Testis (tissue), 2 donors: ENCODE measurements at regions not wholly inside any gene's neighbourhood (a gene's known extent, or its start where the extent isn't known, plus 50 kb on each side); places are given as distances from the start of the nearest gene placed in this dataset.

ENCODE experiments used
- POLR2A ChIP-seq: fragments of 450-650 bp; IDR thresholded peaks from one replicate; pipeline ENCODE4 v1.6.1; 2017; ENCODE audit warnings: antibody characterized with exemption, mild to moderate bottlenecking, moderate library complexity
- TF ChIP-seq, protein P1 (sequence below), 3 experiments: fragments of 450-650 bp in 2 of 3; fragments of 200-600 bp in 1 of 3; sonication (generic) in 1 of 3; IDR thresholded peaks; one replicate each; pipeline ENCODE4 v1.5.1; 2016 to 2019; ENCODE audit warnings: antibody characterized with exemption in 3 of 3, mild to moderate bottlenecking in 2 of 3, moderate library complexity in 1 of 3

- no peak for TF ChIP-seq POLR2A
- TF ChIP-seq, protein P1, sequence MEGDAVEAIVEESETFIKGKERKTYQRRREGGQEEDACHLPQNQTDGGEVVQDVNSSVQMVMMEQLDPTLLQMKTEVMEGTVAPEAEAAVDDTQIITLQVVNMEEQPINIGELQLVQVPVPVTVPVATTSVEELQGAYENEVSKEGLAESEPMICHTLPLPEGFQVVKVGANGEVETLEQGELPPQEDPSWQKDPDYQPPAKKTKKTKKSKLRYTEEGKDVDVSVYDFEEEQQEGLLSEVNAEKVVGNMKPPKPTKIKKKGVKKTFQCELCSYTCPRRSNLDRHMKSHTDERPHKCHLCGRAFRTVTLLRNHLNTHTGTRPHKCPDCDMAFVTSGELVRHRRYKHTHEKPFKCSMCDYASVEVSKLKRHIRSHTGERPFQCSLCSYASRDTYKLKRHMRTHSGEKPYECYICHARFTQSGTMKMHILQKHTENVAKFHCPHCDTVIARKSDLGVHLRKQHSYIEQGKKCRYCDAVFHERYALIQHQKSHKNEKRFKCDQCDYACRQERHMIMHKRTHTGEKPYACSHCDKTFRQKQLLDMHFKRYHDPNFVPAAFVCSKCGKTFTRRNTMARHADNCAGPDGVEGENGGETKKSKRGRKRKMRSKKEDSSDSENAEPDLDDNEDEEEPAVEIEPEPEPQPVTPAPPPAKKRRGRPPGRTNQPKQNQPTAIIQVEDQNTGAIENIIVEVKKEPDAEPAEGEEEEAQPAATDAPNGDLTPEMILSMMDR (IDR thresholded peaks at IDR 0.05): peak; percentile 31 to 56 (median 56)
Observed at GRCh38 chr2:234135750-234136221, 85.3 kb downstream of the SPP2 start.
